Suppressor macrophage treated with lipopolysaccharide for 1 hour (primary cell): ENCODE measurements at regions not wholly inside any gene's neighbourhood (a gene's known extent, or its start where the extent isn't known, plus 50 kb on each side); places are given as distances from the start of the nearest gene placed in this dataset.

Experiments used
- DNase-seq, 3 donors: peaks; one replicate each; pipeline ENCODE4 v3.0.0-alpha.2; 2020 to 2022

- no peak for DNase-seq
These were observed 159.5 kb upstream of the CDH10 start for GRCh38 chr5:24804221-24804681.

GRCh38 chr5:24791326-24791725 is 146.5 kb upstream of the CDH10 start:
- no peak for DNase-seq

GRCh38 chr5:24789611-24790351 is 145.0 kb upstream of the CDH10 start:
- no peak for DNase-seq

GRCh38 chr5:24788829-24789514 is 144.2 kb upstream of the CDH10 start:
- DNase-seq, result no peak

GRCh38 chr5:24786108-24786507 is 141.3 kb upstream of the CDH10 start:
- DNase-seq, result no peak

- no peak for DNase-seq
These were observed 138.8 kb upstream of the CDH10 start for GRCh38 chr5:24783596-24783995.

GRCh38 chr5:24777392-24777791 is 132.6 kb upstream of the CDH10 start:
- DNase-seq, result no peak

GRCh38 chr5:24773261-24773660 is 128.5 kb upstream of the CDH10 start:
- DNase-seq, result no peak

- DNase-seq, result no peak
These were observed 122.3 kb upstream of the CDH10 start for GRCh38 chr5:24767086-24767485.

- DNase-seq, result no peak
These were observed 120.4 kb upstream of the CDH10 start for GRCh38 chr5:24765219-24765618.

GRCh38 chr5:24750355-24750754 is 105.6 kb upstream of the CDH10 start:
- DNase-seq, result no peak

GRCh38 chr5:24749701-24750100 is 104.9 kb upstream of the CDH10 start:
- no peak for DNase-seq

GRCh38 chr5:24747327-24747726 is 102.5 kb upstream of the CDH10 start:
- no peak for DNase-seq

- DNase-seq, result no peak
These were observed 97.6 kb upstream of the CDH10 start for GRCh38 chr5:24742334-24742733.

GRCh38 chr5:24737163-24737562 is 92.4 kb upstream of the CDH10 start:
- DNase-seq, result no peak

GRCh38 chr5:24735284-24735683 is 90.5 kb upstream of the CDH10 start:
- DNase-seq, result no peak

- no peak for DNase-seq
These were observed 87.4 kb upstream of the CDH10 start for GRCh38 chr5:24732184-24732583.

- DNase-seq, result no peak
These were observed 76.0 kb upstream of the CDH10 start for GRCh38 chr5:24720743-24721142.

GRCh38 chr5:24714746-24715145 is 70.0 kb upstream of the CDH10 start:
- DNase-seq, result no peak

GRCh38 chr5:24712947-24713346 is 68.2 kb upstream of the CDH10 start:
- DNase-seq, result no peak

GRCh38 chr5:24712047-24712446 is 67.3 kb upstream of the CDH10 start:
- no peak for DNase-seq

- no peak for DNase-seq
These were observed 59.2 kb upstream of the CDH10 start for GRCh38 chr5:24703934-24704333.
